HG03097 (cell line): ENCODE measurements at regions not wholly inside any gene's neighbourhood (a gene's known extent, or its start where the extent isn't known, plus 50 kb on each side); places are given as distances from the start of the nearest gene placed in this dataset.

Experiments
- ATAC-seq: cut with Tn5 transposase; IDR thresholded peaks from one replicate; pipeline ENCODE4 v1.9.1; 2021; ENCODE audit not compliant: unreplicated experiment, low FRiP score

GRCh38 chr5:10173716-10174115 lies 76.0 kb downstream of the ATPSCKMT start:
- no peak for ATAC-seq

DNA sequence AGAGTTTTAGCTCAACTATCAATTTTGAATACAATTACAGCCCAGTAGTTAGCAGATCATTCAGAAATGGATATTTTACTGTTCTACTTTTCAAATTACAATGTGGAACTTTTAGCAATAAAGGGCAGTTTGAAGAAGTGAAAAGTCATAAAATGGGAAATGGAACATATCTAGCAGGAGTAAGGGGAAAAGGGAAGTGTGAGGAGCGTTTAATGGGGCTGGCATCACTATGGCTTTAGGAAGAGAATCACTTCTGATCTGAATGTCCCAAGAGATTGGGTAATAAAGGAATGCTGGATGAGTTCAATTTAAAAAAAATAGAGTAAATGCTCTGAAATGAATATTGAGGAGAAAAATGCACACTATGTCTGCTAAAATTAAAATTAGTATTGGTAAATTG lies 77.4 kb downstream of the ATPSCKMT start:
- no peak for ATAC-seq

DNA sequence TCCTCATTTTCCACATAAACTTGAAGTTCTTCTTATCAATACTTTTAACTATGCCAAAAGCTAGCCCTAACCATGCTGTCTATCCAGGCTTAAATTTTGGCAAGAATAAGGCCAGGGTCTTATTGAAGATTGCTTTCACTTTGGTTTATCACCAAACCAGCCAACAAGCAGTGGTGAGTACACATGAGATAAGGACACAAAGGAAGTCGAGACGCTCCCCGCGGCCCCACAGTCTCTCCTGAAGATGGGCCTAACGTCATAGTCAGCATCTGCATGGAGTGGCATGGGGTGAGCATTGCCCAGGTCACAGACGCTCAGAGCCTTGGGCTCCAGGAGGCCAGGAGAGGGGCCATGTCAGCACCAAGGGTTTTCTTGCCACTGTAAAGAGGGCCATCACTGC lies 80.3 kb downstream of the ATPSCKMT start:
- ATAC-seq = no peak

DNA sequence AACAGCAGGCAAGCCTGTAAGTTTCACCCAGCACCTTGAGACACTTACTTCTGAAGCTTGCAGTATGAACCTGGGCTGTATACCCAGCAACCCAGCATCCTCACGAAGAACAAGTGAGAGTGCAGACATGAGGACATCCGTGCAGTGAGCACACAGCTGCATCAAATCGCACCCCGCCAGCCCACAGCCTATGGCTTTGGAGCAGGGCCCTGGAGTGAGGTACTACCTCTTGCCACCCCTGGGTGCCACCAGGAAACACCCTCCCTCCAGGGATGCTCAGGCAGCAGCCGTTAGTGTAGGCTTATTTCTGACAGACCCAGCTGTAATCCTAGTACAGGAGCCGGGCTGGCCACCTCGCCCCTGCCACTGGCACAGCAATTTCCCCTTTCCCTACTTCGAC lies 81.4 kb downstream of the ATPSCKMT start:
- ATAC-seq = no peak

DNA sequence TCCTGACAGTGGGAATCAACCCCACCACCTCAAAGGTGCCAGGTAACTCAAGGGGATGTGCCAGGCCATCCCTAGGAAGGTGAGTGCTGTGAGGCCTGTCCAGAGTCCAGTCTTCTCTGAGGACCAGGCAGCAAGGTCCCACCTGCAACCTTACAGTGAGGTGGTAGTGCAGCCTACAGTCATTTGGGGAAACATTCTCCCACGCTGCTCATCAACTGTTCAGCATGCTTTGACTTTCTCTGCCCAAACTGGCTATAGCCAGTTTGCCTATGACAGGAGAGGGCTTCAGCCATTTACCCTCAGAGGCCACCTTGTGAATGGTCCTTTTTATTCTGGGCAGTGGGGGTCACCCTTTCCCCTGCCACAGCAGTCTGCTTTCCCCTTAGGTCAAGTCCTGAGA lies 81.9 kb downstream of the ATPSCKMT start:
- no peak for ATAC-seq

DNA sequence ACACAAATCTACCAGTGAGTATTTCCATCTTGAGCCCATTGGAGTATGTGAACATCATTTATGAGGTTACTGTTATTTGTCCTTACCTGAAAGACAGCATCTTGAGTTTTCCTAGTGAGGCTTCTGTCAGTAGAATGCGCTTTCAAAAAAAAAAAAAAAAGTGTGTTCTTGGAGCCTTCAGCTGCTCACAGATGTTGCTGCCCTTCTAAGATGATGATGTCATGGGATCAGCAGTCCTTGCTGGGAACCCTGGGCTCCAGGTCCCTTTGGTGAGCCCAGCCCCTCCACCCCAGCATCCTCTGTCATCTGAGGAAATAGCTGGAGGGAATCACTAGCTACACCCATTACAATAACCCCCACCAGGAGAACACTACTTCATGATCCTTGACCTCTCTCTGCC lies 83.3 kb downstream of the ATPSCKMT start:
- no peak for ATAC-seq

DNA sequence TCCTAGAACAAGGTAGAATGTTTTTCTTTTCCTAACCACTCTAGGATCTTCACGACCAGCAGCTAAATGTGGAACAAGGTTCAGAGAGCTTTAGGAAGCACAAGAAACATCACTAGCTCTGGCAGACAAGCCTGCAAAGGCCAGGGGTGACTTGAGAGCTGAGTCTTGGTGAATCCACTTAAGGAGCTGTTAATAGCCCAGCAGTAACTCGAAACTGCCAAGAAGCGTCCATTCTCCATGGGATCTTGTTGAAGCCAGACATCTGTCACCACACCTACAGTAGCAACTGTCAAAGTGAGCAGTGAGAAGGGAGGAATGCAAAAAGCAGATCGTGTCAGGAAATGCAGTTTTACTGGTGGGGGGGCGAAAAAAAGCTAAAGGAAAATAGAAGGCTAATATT lies 87.2 kb downstream of the ATPSCKMT start:
- no peak for ATAC-seq

- ATAC-seq = no peak
Observed at GRCh38 chr5:10161778-10162177, 87.9 kb downstream of the ATPSCKMT start.

GRCh38 chr5:10160241-10160640 lies 89.4 kb downstream of the ATPSCKMT start:
- no peak for ATAC-seq

- no peak for ATAC-seq
Observed at GRCh38 chr5:10158886-10159285, 90.8 kb downstream of the ATPSCKMT start.

DNA sequence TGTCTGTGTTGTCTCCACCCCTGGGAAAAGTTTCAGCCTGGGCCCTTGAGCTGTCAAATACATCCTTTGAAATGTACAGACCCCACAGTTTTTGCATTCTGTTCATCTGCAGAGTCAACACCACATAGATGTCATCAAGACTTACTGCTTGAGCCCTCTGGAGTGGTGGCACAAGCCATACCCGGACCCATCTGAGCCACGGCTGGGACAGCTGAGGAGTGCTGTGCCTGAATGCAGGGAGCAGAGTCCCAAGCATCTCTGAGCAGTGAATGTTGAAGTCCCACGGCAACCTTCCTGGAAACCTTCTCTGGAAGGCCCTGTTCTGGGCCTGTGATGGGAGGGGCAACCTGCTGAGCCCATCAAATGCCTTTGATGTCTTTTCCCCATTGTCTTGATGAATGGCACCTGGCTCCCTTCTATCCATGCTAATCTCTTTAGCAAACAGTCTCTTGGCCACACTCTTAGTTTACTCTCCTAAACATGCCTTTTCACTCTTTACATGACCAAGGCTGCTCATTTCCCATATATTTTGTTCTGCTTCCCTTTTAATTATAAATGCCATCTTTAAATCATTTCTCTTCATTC lies 92.5 kb downstream of the ATPSCKMT start:
- ATAC-seq = no peak

GRCh38 chr5:10155897-10156667 lies 93.6 kb downstream of the ATPSCKMT start:
- no peak for ATAC-seq

DNA sequence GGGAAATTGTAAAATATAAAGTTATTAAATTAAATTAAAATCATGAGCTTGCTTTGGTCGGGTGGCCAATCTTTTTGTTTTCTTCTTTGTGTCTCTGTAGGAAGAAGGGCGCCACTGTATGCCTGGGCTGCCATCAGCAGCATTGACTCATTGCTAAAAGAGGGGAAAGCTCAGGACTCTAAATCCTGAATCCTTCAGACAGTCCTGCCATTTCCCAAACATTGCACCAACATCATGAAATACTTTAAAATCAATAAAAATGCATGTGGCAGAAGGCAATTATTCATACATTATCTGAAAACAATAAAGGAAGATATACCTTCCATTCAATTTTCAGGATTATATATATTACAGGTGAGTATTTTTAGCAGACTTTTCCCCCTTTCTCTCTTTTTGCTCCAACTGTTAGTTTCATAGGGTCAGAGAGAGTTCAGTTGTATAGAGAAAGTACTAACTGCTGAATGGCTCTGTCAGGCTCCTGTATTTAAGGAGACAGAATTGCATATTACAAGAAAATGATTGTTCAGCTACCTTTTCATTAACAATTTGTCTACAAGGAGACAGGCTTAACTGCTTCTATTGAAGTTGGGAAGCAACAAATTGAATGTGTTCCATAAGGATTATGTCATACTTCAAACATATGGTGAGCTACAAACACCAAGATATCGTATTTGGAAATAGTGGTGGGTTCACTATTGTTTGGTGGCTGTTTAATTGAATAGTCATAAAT lies 95.7 kb downstream of the ATPSCKMT start:
- ATAC-seq = no peak

DNA sequence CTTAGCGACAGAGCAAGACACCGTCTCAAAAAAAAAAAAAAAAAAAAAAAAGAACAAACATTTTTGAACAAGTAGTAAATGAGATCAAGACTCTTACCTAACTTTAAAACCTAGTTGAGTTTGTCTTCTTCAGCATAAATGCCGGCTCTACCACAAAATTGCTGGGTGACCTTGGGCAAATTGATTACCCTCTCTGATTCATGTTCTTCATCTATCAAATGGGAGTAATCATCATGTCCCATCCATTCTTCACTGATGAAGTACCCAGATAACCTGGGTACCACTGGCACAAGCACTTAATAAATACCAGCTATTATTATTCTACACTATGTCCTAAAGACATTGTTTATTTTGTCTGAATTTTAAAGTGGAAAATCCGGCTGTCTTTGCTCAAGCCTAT lies 96.3 kb downstream of the ATPSCKMT start:
- no peak for ATAC-seq

DNA sequence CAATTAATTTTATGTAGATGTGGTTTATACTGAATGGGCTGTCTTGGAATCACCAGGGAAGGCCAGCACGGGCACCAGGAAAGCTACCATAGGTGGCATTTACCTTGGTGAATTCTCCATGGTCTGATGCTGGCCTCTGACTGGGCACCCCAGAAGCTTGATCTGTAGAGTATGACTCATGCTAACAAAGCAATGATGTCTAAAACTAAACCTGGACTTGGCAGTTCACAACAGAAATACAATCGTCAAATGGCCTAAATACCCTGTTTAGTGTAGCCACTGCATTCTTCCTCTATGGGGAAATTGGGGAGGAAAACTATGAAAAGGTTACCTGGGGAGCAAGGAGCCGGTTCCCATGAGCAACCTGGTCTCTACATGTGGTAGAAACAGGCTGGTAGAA lies 98.0 kb downstream of the ATPSCKMT start:
- no peak for ATAC-seq

- ATAC-seq = no peak
Observed at GRCh38 chr5:10149911-10150310, 99.8 kb downstream of the ATPSCKMT start.

DNA sequence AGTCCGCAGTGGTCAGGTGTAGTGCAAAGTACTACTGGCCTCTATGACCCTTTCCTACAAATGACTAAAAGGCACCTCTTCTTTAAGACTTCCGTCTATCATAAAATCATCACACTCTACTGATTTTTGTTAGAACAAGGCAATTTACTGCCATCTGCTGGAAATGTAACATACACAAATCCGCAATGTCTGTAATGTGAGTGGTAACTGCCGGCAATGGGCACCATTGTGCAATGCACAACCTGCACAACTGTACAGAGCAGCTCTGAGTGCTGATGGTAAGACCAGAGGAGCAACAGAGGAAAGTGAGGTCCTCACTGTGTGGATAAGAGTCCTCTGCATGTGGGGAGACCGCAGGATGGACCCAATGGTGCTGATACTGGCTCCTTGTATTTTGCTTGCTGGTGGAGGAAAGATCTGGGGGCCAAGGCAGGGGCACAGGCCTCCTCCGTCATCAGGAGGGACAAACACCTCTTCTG lies 103.7 kb downstream of the ATPSCKMT start:
- ATAC-seq = no peak

GRCh38 chr5:10144040-10144439 lies 105.6 kb downstream of the ATPSCKMT start:
- no peak for ATAC-seq

- ATAC-seq = no peak
Observed at GRCh38 chr5:10140195-10140973, 109.3 kb downstream of the ATPSCKMT start.

- ATAC-seq = no peak
Observed at GRCh38 chr5:10138395-10139057, 111.2 kb downstream of the ATPSCKMT start.
